Parathyroid adenoma (tissue), 2 donors: ENCODE measurements at regions not wholly inside any gene's neighbourhood (a gene's known extent, or its start where the extent isn't known, plus 50 kb on each side); places are given as distances from the start of the nearest gene placed in this dataset.

Experiments
- H2AFZ ChIP-seq: fragments of 300-600 bp; sonication (generic); one replicate; pipeline ENCODE4 v1.7.0; 2017; ENCODE audit warnings: antibody characterized with exemption, mild to moderate bottlenecking
- H3K27ac ChIP-seq: fragments of 300-600 bp; sonication (generic); one replicate; pipeline ENCODE4 v1.7.0; 2017
- H3K27me3 ChIP-seq: fragments of 300-600 bp; sonication (generic); one replicate; pipeline ENCODE4 v1.7.0; 2017; ENCODE audit warnings: low read length; ENCODE audit not compliant: control insufficient read depth, insufficient read depth
- H3K36me3 ChIP-seq: fragments of 300-600 bp; sonication (generic); one replicate; pipeline ENCODE4 v1.7.0; 2017; ENCODE audit warnings: low read length; ENCODE audit not compliant: control insufficient read depth, insufficient read depth
- H3K4me1 ChIP-seq: fragments of 300-600 bp; sonication (generic); one replicate; pipeline ENCODE4 v1.7.0; 2017; ENCODE audit warnings: control low read depth
- H3K4me2 ChIP-seq: fragments of 300-600 bp; sonication (generic); one replicate; pipeline ENCODE4 v1.7.0; 2017; ENCODE audit warnings: low read length
- H3K4me3 ChIP-seq: fragments of 300-600 bp; sonication (generic); one replicate; pipeline ENCODE4 v1.7.0; 2017; ENCODE audit warnings: low read depth, low read length
- H3K79me2 ChIP-seq: fragments of 300-600 bp; sonication (generic); one replicate; pipeline ENCODE4 v1.7.0; 2017; ENCODE audit warnings: control low read depth
- H3K9ac ChIP-seq: fragments of 300-600 bp; sonication (generic); one replicate; pipeline ENCODE4 v1.7.0; 2017; ENCODE audit warnings: mild to moderate bottlenecking
- H3K9me3 ChIP-seq: fragments of 300-600 bp; sonication (generic); one replicate; pipeline ENCODE4 v1.7.0; 2017; ENCODE audit warnings: low read length; ENCODE audit not compliant: control insufficient read depth
- CTCF ChIP-seq: fragments of 300-600 bp; sonication (generic); IDR thresholded peaks from one replicate; pipeline ENCODE4 v1.7.0; 2017; ENCODE audit warnings: antibody characterized with exemption, mild to moderate bottlenecking
- donor health status: primary hyperparathyroidism.

GRCh38 chr21:28431527-28432200 lies 561.0 kb downstream of the LTN1 start:
- Histone ChIP-seq H3K27me3 (no peaks in the 10 kb centered on the region), H3K79me2 (no peaks in the 10 kb centered on the region), H3K4me1 (no peaks in the 10 kb centered on the region), H3K4me3 (no peak overlapping the region), H3K4me2 (no peak overlapping the region), H3K9me3 (no peaks in the 10 kb centered on the region), H3K36me3 (no peaks in the 10 kb centered on the region), H3K9ac (no peak overlapping the region), H2AFZ (no peak overlapping the region), H3K27ac (no peak overlapping the region)
- no peak for TF ChIP-seq CTCF

- no peak for TF ChIP-seq CTCF
- Histone ChIP-seq H3K27ac (no peak overlapping the region), H3K27me3 (no peaks in the 10 kb centered on the region), H3K4me3 (no peak overlapping the region), H3K79me2 (no peaks in the 10 kb centered on the region), H3K4me2 (no peak overlapping the region), H3K9ac (no peak overlapping the region), H3K9me3 (no peaks in the 10 kb centered on the region), H3K4me1 (no peaks in the 10 kb centered on the region), H2AFZ (no peak overlapping the region), H3K36me3 (no peaks in the 10 kb centered on the region)
Observed at GRCh38 chr21:28431022-28431421, 561.7 kb downstream of the LTN1 start.

- H3K4me3 ChIP-seq = no peak overlapping the region
- H3K4me2 ChIP-seq = no peak overlapping the region
- H3K36me3 ChIP-seq = no peaks in the 10 kb centered on the region
- H3K79me2 ChIP-seq = no peaks in the 10 kb centered on the region
- no peak overlapping the region for H3K9ac ChIP-seq
- H3K9me3 ChIP-seq = no peaks in the 10 kb centered on the region
- no peaks in the 10 kb centered on the region for H3K27me3 ChIP-seq
- H3K4me1 ChIP-seq = no peaks in the 10 kb centered on the region
- no peak for TF ChIP-seq CTCF
- H2AFZ ChIP-seq = no peak overlapping the region
- H3K27ac ChIP-seq = no peak overlapping the region
Observed at GRCh38 chr21:28429161-28429560, 563.5 kb downstream of the LTN1 start.

- Histone ChIP-seq H3K9me3 (no peaks in the 10 kb centered on the region), H3K27me3 (no peaks in the 10 kb centered on the region), H3K36me3 (no peaks in the 10 kb centered on the region), H3K4me2 (no peak overlapping the region), H3K4me1 (no peaks in the 10 kb centered on the region), H3K4me3 (no peak overlapping the region), H3K79me2 (no peaks in the 10 kb centered on the region), H2AFZ (no peak overlapping the region), H3K27ac (no peak overlapping the region), H3K9ac (no peak overlapping the region)
- TF ChIP-seq CTCF = no peak
Observed at GRCh38 chr21:28427394-28428022, 565.2 kb downstream of the LTN1 start.

- H3K9ac ChIP-seq = no peak overlapping the region
- no peak for TF ChIP-seq CTCF
- no peak overlapping the region for H3K4me2 ChIP-seq
- no peaks in the 10 kb centered on the region for H3K9me3 ChIP-seq
- H3K4me1 ChIP-seq = no peaks in the 10 kb centered on the region
- no peak overlapping the region for H3K27ac ChIP-seq
- no peaks in the 10 kb centered on the region for H3K27me3 ChIP-seq
- no peaks in the 10 kb centered on the region for H3K36me3 ChIP-seq
- H3K79me2 ChIP-seq = no peaks in the 10 kb centered on the region
- no peak overlapping the region for H3K4me3 ChIP-seq
- H2AFZ ChIP-seq = no peak overlapping the region
Observed at GRCh38 chr21:28426545-28426944, 566.1 kb downstream of the LTN1 start.
